HG02870 (cell line): ENCODE measurements at regions not wholly inside any gene's neighbourhood (a gene's known extent, or its start where the extent isn't known, plus 50 kb on each side); places are given as distances from the start of the nearest gene placed in this dataset.

Experiments used
- ATAC-seq: cut with Tn5 transposase; IDR thresholded peaks from one replicate; pipeline ENCODE4 v1.9.1; 2021; ENCODE audit warnings: mild to moderate bottlenecking, moderate library complexity; ENCODE audit not compliant: unreplicated experiment

DNA sequence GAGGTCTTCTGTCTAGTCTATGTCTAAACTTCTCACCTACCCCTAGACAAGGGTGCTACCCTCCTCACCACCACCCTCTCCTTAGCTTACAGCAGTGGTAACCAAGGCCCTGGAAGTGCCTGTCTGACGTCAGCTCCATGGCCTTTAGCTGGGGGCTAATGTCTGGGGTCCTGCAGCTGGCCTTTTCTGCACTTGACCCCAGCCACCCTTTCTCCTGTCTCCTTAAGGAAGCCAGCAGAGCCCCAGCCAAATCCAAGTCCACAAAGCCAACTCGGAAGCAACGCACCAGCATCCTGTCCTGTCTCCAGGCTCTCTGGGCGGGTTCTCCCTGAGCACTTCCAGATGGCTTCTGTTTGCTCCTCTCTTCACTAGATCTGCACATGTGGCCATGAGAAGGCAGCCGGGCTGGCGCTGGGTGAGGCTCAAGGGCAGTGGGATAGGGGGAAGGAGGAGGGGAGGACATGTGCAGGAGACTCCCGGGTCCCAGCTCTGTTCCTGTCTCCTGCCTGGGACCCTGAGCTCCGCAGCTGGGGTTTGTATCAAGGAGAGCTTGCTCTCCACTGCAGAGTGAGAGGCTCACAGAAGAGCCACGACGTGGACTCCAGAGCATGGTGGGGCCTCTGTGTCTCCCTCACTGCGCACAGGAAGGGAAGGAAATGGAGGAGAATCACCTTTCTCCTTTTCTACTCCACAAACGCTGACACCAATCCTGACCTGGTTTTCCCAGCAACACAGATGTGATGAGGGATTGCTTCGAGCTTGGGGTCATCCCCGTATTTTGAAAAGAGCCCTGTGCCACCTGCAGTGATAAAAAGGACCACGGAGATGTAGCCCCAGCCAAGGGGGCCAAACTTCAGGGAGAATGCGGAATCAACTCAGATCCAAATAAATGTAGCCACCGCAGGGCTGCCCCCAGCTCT lies 204.2 kb downstream of the USP12 start:
- no peak for ATAC-seq

DNA sequence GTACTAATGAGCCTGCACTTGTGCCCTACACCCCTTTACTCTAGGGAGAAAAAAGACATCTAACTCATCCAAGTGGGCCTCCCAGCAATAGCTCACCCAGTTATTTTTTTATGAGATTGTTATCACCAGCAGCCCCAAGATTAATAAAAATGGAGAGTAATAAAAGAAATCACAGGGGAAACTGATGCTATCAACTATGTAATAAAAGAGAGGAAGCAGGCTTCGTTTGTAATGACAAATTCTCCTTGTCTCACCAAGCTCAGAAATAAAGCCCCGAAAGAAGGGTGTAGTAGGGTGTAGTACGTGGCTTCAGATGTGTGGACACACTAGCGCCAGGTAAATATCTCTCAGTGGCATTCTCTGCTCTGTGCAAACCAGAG lies 204.9 kb downstream of the USP12 start:
- ATAC-seq: no peak

DNA sequence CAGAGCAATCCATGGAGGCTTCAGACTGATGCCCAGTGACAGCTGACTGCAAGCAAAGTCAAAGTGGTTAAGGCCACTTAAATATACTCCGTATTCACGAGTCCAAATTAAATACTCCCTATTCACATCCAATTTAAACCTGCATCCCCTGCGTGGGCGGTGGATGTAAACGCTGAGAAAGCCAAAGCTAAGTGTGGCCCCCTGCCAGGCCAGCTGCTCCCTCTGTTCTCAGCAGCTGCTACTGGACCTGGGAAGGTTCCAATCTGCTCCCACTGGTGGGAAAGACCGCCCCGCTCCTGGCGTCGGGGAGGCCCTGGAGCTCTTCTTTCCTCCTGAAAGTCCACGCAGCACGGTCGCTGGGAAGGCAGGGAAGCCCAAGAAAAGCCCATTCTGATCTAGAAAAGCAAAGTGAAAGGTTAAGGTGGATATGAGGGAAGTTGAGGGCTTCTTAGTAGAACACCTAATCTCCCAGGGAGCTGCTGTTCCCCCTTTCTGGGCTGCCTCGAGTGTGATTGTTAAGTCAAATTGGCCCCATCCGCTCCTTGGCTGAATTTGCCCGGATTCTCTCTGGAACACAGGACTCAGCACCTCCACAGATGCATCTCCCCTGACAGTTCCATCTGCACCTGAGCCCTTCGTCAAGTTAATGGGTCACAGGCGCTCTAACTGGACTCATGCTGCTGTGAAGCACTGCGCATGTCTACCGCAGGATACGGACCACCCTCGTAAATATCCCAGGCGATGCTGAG lies 205.5 kb downstream of the USP12 start:
- ATAC-seq: no peak

DNA sequence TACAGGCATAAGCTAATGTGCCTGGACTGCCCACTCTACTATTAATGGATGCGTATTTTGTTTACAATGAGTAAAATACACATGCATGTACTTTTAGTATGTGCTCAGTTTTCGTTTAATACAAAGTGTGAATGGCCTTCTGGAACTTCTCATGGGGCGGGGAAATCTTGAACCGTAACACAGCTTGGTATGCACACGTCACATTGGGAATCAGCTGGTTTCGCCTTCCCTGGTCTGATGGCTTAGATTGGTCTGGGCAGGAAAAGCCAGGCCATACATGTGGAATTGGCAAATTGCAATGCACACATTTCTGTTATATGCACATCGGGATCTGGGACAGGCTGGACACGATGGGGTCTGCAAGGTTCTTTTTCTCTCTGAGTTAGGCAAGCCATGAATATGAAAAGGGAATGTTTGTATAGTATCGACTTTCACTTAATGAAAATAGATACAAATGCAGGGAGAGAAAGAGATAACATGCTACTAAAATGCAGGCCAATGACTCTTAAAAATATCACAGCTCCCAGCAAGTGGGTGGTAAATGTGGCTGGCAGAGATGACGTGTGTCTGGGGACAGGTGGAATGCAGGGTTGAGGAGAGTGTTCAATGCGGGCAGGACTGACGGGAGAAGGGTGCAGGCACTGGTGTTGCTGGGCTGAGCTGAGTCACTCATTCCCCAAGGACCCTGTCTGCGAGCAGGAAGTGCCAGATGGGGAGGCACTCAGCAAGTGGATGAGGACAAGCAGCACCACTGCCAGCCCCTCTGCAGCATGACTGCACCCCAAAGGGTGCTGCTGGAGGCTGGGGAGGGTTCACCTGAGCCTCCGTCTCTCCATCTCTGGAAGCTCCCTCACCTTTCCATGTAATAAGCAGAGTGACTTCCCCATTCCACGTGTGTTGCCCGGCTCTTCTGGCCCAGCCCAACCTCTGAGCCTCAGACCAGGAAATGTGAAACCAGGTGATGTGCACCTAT lies 204.0 kb upstream of the GPR12 start:
- no peak for ATAC-seq

DNA sequence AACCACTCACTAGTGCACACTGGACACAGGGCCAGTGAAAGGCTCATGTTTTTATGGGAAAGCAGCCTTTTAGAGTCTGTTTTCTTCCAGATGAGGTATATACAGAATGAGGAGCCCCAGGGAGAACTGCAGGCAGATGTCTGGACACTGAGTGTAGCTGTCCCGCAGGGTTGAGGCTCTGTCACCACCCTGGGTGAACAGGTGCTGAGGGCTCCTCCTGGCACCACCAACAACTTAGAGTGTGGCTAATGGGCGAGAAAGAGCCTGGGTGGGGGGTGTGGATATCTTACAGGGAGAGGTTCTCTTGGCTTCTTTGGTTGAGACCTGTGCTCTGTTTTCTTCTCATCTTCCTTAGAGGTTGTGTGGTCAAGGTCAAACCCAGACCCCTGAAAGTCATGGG lies 202.1 kb upstream of the GPR12 start:
- no peak for ATAC-seq

DNA sequence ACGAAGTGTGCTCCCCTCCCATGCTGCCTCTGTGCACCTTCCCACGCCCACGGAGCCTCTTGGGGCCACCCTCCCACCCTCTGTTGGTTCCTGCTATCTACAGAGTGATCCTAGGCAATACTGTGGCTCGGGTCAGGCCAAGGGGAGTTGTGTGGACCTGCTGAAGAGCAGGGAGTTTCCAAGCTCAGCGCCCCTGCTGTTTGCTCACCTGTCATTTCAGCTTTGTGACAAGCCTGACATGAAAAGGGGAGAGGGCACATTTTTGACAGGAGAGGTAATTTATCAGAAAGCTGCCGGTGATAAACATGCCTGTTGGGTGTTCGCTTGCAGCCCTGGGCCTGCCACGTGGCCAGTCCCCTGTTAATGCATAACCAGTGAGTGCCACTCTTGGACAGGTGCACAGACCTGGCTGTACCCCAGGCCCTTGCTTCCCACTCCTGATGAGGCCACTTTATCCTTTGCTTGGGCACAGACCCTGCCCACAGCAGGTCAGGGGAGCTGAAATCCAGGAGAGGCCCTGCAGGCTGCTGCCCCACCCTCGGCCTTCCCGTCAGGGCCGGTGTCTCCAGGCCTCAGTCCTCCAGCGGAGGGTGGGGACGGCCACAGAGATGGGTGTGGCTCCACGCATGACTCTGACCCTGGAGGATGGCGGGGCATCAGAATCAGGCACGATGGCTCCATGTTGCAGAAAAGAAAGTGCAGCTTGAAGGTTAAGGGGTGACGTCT lies 201.5 kb upstream of the GPR12 start:
- ATAC-seq: no peak

DNA sequence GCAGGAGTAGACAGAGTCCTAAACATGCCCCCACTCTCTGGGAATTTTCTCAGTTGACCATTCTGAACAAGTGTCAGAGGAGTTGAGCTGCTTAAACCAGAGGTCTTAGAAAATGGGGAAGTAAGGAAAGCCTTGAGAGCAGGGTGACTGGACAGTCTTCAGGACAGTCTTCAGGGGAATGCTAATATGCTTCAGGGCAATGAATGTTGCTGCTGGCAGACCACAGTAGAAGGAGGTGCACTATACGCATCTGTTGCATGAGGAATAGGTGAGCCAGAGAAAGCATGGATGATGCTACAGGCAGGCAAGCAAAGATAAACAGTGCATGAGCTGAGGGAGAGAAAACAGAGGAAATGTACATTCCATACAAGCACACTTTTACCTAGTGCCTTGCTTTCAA lies 196.6 kb upstream of the GPR12 start:
- ATAC-seq: no peak

DNA sequence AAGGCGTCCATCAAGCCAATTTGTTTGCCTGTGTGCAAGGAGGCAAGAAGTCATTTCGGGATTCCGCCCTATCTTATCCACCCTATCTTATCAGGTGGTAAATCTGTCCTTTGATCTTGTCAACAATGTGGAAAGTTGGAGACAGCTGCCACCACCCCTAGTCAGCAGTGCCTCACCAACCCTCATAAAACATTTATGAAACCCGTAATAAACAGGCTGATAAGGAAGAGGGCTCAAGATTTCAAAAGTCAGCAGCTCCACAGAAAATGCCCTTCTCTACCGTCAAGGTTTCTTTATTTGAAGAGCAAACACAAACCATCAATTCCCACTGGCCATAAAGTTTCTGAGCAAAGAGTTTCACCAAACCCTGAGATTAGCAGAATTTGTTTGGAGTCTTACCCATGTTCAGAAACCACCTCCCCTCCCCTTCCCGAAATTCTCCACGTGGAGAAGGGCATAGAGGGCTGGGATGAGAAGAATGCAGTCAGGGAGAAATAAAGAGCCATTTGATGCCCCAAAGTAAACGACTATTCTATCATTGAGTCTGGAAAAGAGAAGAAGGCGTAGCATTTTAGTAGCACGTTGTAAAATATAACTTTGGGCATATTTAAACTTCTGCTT lies 196.0 kb upstream of the GPR12 start:
- no peak for ATAC-seq

DNA sequence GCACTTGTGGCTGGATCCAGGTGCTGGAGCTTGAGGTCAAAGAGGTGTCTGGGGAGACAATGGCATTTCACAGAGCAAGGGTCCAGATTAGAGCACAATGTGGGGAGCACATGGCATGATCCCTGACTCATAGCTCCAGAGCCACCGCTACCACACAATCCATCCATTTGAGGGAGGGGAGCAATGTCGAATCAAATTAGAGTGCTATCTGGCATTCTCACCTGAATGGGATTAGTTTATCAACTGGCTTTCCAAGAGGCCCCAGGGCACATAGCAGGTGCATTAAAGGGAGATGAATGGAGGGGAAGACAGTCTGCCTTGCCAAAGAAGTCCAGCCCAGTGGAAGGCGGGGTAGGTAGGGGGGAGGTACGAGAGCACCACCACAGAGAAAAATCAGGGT lies 194.4 kb upstream of the GPR12 start:
- ATAC-seq: no peak

DNA sequence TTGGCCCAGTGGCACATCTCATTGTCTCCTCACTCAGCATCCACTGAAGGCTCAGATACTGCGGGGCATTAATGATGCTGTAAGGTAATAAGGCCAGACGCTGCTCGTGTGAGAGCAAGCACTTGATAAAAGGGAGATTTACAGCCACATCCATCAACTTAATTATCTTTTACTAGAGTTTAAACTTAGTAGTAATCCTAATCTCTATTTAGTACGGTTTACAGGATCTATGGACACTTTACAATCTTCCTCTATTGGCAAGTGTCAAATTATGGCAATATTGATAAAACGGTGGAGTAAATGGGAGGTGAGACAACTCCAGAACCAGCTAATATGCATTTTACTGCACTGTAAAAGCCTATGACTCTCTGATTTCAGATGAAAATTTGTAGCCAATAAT lies 192.7 kb upstream of the GPR12 start:
- no peak for ATAC-seq

DNA sequence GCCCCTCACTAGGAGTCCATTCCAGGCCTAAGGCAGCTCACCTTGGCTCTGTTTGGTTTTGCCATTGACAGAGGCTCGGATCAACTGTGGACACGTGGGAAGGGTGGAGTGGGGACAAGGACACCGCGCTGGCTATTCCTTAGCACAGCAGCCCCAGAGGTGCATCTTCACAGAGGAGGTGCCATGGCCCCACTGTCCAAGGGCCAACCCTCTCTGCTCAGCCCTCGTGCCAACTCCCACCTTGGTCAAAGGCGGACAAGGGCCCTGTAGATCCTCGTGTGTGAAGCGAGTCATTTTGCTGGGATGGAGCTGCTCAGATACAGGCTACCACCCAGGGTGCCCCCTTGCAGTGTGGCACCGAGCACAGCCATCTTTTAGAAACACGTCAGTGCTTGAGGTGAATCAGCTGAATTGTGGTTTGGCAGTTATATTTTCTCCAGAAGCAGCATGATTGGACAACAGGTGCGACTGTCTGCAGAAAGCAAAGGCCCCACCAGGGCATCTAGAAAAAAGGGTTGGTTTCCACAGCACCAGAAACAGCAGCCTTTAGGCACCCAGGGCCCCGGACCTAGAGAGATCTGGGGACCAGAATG lies 192.1 kb upstream of the GPR12 start:
- no peak for ATAC-seq

DNA sequence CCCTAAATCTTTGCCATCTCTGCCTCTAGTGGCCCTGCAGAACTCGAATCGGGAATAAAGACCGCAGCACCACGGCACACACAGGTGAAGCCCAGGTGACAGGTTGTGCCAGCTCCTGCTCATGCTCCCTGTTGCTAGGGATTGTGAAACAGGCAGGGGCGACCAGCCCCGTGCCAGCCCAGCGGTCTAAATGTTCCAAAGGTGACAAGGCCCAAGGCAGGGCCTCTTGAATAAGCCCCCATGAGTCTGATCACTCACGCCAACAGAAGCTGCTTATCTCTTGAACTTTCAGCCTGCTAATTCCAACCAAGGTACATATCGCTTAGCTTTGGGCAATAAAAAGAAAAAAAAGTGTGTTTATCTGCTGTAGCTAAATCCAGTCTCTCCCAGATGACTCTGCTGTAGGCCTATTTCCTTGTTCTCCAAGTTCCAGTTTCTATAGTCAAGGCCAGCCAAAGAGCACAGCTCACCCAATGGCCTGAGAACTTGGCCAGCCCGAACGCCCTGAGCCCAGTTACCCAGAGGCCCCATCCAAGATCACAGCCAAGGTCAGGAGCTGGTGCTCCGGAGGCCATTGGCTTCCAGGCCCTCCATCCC lies 191.1 kb upstream of the GPR12 start:
- ATAC-seq: no peak

DNA sequence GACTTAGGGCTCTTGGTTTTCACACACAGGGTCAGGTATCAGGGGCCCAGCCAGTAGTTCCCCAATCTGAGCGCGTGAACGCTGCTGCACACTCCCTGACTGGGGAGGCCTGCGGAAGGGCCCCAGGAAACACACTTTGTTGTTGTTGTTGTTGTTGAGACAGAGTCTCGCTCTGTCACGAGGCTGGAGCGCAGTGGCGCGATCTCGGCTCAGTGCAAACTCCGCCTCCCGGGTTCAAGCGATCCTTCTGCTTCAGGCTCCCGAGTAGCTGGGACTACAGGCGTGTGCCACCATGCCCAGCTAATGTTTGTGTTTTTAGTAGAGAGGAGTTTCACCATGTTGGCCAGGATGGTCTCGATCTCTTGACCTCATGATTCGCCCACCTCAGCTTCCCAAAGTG lies 190.4 kb upstream of the GPR12 start:
- ATAC-seq: no peak

DNA sequence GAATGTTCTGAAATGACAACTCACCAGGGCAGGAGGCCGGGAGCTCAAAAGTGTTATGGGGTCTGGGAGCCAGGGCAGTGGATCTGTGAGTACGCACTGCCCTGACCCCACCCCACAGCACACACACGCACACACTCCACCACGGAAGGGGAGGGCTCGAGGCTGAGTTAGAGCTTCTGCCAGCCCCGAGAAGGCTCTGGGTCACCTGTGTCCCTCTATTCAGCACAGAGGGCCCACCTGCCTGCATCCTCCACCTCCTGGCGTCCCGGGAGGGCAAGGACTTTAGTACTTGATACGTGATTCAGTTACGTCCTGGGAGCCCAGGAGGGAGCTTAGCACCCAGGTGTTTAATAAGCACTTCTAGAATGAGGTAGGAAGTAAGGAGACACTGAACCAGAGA lies 190.0 kb upstream of the GPR12 start:
- no peak for ATAC-seq

DNA sequence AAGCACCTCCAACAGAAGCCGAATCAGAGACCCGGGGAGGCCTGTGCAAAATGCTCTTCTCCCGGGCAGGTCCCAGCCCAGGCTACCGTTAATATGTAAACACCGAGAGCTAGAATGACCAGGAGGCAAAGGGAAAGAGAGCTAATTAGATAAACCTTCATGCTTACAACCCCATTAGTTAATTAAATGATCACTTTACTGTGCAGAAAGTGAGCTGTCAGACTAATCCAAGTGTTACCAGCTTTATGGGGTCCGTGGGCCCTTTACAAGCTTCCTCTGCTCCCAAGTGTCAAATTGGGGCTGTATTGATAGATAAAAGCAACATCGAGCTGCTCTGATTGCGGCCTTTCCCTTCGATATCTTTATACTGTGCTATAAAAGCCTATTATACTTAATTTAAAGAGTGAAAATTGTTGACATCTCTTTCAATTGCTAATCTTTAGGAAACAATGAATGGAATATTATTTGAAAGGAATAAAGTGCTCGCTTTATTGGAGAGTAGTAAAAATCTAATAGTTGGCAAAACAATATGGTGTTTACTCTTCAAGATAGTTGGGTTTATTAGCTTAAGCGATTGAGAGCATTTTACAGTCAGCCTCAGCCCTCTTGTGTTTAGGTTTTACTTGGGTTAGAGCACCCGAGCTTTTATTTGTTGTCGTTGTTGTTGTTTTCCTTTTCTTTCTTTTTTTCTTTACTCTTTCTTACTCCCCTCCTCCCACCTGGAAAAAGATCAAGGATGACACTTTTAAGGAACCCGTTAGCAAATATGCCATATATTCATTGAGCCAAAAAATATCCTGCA lies 189.3 kb upstream of the GPR12 start:
- ATAC-seq: no peak

DNA sequence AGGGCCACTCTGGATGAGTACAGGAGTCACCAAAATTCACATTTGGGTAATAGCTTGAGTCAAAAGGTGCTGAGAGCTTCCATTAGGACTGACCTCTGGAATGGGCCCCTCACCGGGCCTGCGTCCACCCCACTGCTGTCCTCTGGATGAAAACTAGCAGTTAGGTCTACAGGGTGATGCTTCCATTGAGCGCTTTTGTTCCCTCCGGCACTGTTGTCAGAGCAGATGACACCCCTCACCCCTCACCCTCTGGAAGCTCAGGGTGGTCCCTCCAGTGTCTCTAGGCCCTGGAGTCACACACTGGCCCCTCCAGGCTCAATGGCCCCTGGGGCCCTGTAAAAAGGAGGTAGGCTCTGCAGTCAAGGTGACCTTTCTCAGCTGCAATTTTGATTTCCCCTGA lies 187.8 kb upstream of the GPR12 start:
- ATAC-seq: no peak

DNA sequence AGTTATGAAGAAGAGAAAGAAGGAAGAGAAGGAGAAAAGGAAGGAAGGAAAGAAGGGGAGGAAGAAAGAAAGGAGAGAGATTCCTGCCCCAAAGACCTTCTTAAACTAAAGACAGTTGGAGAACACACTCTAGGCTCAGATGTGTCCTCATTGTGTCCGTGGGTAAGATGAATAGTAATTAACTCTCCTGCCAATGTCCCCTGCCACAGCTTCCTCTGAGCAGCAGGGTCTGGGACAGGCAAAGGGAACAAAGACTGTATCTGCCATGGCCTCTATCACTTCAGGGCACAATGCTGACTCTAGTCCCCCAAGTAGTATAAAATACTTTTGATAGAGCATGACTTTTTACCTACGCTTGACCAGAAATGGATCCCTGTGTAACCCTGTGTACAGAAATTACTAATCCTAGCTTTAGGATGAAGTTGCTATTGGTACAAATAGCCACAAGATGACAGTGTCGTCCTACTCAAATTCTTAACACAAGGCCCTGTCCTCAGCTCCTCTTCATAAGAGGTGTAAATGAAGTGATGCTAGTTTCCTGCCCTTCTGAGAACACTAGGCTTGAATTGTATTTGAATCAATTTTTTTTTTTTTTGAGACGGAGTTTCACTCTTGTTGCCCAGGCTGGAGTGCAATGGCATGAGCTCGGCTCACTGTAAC lies 186.2 kb upstream of the GPR12 start:
- no peak for ATAC-seq

DNA sequence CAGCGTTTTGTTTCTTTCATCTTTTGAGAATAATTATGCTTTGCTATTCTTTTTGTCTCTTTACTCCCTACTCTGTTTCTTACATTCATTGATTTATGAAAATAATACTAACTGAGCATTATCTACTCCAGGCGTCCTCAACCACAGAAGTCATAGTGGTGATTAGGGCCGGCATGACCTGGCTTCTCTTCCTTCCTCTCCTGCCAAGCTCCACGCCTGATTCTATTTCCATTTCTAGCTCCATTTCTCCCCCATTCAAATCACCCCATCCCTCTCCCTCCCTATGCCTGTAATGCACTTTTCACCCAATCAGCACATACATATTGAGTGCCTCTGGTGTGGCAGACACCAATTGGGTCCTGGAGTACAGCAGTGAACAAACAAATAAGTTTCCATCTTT lies 183.2 kb upstream of the GPR12 start:
- no peak for ATAC-seq
